Panc1 (cell line): ENCODE measurements at regions not wholly inside any gene's neighbourhood (a gene's known extent, or its start where the extent isn't known, plus 50 kb on each side); places are given as distances from the start of the nearest gene placed in this dataset.
"Not testable (repeated sequence)": the region's sequence is repeated elsewhere in the genome, so short reads cannot be mapped to it uniquely, and the experiment has no call there.

Experiments used
- CTCF ChIP-seq: fragments of 450-650 bp; IDR thresholded peaks from 2 replicates; pipeline ENCODE4 v1.5.1; 2017; ENCODE audit warnings: mild to moderate bottlenecking
- POLR2AphosphoS5 ChIP-seq: IDR thresholded peaks from 2 replicates; pipeline ENCODE4 v1.6.1; 2012; ENCODE audit warnings: mild to moderate bottlenecking, low read depth, low read length, moderate library complexity
- TCF7L2 ChIP-seq: IDR thresholded peaks from 2 replicates; pipeline ENCODE4 v1.6.1; 2011; ENCODE audit warnings: mild to moderate bottlenecking, low read depth, low read length, inconsistent platforms

- TF ChIP-seq CTCF, TCF7L2, POLR2AphosphoS5: not testable (repeated sequence)
These were observed 177.3 kb upstream of the ZNF469 start for GRCh38 chr16:88205482-88205881.
